ENCODE measurements at regions not wholly inside any gene's neighbourhood (a gene's known extent, or its start where the extent isn't known, plus 50 kb on each side); places are given as distances from the start of the nearest gene placed in this dataset.

DNA sequence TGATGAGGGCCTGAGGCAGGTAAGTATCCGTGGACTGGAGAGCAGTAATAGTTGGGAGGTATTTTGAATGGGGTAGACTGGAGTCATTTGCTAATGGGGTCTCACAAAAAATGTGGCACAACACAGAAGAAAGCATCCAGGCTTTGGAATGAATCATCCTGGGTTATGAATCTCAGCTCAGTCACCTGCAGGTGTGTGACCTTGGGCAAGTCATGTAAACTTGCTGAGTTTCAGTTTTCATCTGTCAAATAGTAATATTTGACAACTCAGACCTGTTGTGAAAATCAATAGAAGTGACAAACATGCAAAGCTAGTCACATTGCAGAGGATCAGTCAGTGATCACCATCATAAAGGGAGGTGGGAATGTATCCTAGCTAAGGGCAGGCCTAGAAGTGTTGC, 232.0 kb upstream of the TENM4 start:
- no peak for FAIRE-seq
- no TSS peak for BruUV-seq (replicated peaks)
- Histone ChIP-seq H3K27ac (ENCODE audit: insufficient read depth, low read depth, low read length) (no peak overlapping the region), H3K36me3 (ENCODE audit: control insufficient read depth in 2 of 2, extremely low read depth in 1 of 2, insufficient read depth in 2 of 2, low read length in 2 of 2) (no peaks in the 10 kb centered on the region), H2AFZ (ENCODE audit: low read depth, low read length) (no peak overlapping the region), H3K4me1 (ENCODE audit: control insufficient read depth, extremely low read depth, insufficient read depth, low read length) (no peaks in the 10 kb centered on the region), H3K79me2 (ENCODE audit: control insufficient read depth, insufficient read depth, low read length) (no peaks in the 10 kb centered on the region), H3K4me3 (replicated peaks in 1 of 3; ENCODE audit: insufficient read depth in 1 of 3, low read depth in 1 of 3, low read length in 3 of 3) (no peak overlapping the region), H3K4me2 (ENCODE audit: insufficient read depth, low read length) (no peak overlapping the region), H4K20me1 (replicated peaks; ENCODE audit: control insufficient read depth, extremely low read depth, insufficient read depth, low read length) (no peaks in the 10 kb centered on the region), H3K9ac (replicated peaks; ENCODE audit: extremely low read depth, insufficient read depth, low read length) (no peak overlapping the region), H3K27me3 (ENCODE audit: control insufficient read depth in 2 of 2, insufficient read depth in 2 of 2, low read length in 2 of 2) (no peaks in the 10 kb centered on the region), H3K9me1 (replicated peaks; ENCODE audit: control insufficient read depth, extremely low read depth, insufficient read depth, low read length) (no peaks in the 10 kb centered on the region), H3K9me3 (replicated peaks; ENCODE audit: control insufficient read depth, insufficient read depth, low read length) (peaks cover 5% of the 10 kb centered on the region)
- POLR2A ChIA-PET, result no interaction called here
- intact Hi-C loops (cut with micrococcal nuclease) (no loop called here), dilution Hi-C loops (cut with MboI; ENCODE audit: extremely low pct_ligation_motif_present, low sequenced_read_pairs) (no loop called here)
- TF ChIP-seq MYC (IDR thresholded peaks at IDR 0.05; ENCODE audit: low read depth, low read length), result no peak
- TF ChIP-seq, protein P1, sequence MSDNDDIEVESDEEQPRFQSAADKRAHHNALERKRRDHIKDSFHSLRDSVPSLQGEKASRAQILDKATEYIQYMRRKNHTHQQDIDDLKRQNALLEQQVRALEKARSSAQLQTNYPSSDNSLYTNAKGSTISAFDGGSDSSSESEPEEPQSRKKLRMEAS (IDR thresholded peaks at IDR 0.05; ENCODE audit: insufficient read depth, insufficient read length), result no peak
- TF ChIP-seq FOS (IDR thresholded peaks at IDR 0.05; ENCODE audit: borderline replicate concordance, insufficient read depth, low read length), result no peak
- TF ChIP-seq, protein P2, sequence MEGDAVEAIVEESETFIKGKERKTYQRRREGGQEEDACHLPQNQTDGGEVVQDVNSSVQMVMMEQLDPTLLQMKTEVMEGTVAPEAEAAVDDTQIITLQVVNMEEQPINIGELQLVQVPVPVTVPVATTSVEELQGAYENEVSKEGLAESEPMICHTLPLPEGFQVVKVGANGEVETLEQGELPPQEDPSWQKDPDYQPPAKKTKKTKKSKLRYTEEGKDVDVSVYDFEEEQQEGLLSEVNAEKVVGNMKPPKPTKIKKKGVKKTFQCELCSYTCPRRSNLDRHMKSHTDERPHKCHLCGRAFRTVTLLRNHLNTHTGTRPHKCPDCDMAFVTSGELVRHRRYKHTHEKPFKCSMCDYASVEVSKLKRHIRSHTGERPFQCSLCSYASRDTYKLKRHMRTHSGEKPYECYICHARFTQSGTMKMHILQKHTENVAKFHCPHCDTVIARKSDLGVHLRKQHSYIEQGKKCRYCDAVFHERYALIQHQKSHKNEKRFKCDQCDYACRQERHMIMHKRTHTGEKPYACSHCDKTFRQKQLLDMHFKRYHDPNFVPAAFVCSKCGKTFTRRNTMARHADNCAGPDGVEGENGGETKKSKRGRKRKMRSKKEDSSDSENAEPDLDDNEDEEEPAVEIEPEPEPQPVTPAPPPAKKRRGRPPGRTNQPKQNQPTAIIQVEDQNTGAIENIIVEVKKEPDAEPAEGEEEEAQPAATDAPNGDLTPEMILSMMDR (IDR thresholded peaks at IDR 0.05; ENCODE audit: extremely low read depth in 1 of 2, insufficient read depth in 1 of 2, low read depth in 1 of 2, low read length in 2 of 2), result no peak
- no peak for TF ChIP-seq EZH2 (IDR thresholded peaks at IDR 0.05; ENCODE audit: borderline replicate concordance, low read depth, low read length, severe bottlenecking)
- no peak for TF ChIP-seq POLR2AphosphoS5 (IDR thresholded peaks at IDR 0.05; ENCODE audit: insufficient read depth, low read depth, low read length)
- TF ChIP-seq GATA2 (IDR thresholded peaks at IDR 0.05; ENCODE audit: insufficient read depth, insufficient read length, low read depth, low read length), result no peak
- no peak for TF ChIP-seq JUN (IDR thresholded peaks at IDR 0.05; ENCODE audit: borderline replicate concordance, insufficient read depth, insufficient read length, low read depth)
- TF ChIP-seq POLR2A (IDR thresholded peaks at IDR 0.05; ENCODE audit: low read depth, low read length), result no peak
- CTCF ChIA-PET, result no interaction called here
- DNase-seq (ENCODE audit: low read depth, low spot score), result no peak
